ENCODE measurements at regions not wholly inside any gene's neighbourhood (a gene's known extent, or its start where the extent isn't known, plus 50 kb on each side); places are given as distances from the start of the nearest gene placed in this dataset.

- no peak for TF ChIP-seq ZFX (IDR thresholded peaks at IDR 0.05)
- TF ChIP-seq CTCF (conservative IDR thresholded peaks at IDR 0.05) = no peak
- H3K27ac ChIP-seq = no peak overlapping the region
These were observed 158.6 kb upstream of the ALDH1B1 start for GRCh38 chr9:38233796-38234355.

GRCh38 chr9:38233343-38233742 lies 159.2 kb upstream of the ALDH1B1 start:
- TF ChIP-seq CTCF (conservative IDR thresholded peaks at IDR 0.05) (no peak), ZFX (IDR thresholded peaks at IDR 0.05) (no peak)
- no peak overlapping the region for H3K27ac ChIP-seq

GRCh38 chr9:38232895-38233294 lies 159.6 kb upstream of the ALDH1B1 start:
- H3K27ac ChIP-seq = no peak overlapping the region
- TF ChIP-seq CTCF (conservative IDR thresholded peaks at IDR 0.05) (no peak), ZFX (IDR thresholded peaks at IDR 0.05) (no peak)

- TF ChIP-seq ZFX (IDR thresholded peaks at IDR 0.05) (no peak), CTCF (conservative IDR thresholded peaks at IDR 0.05) (no peak)
These were observed 160.6 kb upstream of the SHB start for GRCh38 chr9:38229504-38230155.

GRCh38 chr9:38229104-38229500 lies 160.1 kb upstream of the SHB start:
- no peak overlapping the region for H3K27ac ChIP-seq
- no peak for TF ChIP-seq CTCF (conservative IDR thresholded peaks at IDR 0.05)
- TF ChIP-seq ZFX (IDR thresholded peaks at IDR 0.05) = no peak

More at GRCh38 chr9:38229504-38230155, 160.6 kb upstream of the SHB start:
- no peak overlapping the region for H3K27ac ChIP-seq

GRCh38 chr9:38228331-38229103 lies 159.5 kb upstream of the SHB start:
- H3K27ac ChIP-seq = no peak overlapping the region
- TF ChIP-seq CTCF (conservative IDR thresholded peaks at IDR 0.05) = no peak
- no peak for TF ChIP-seq ZFX (IDR thresholded peaks at IDR 0.05)

GRCh38 chr9:38227656-38228055 lies 158.6 kb upstream of the SHB start:
- no peak for TF ChIP-seq CTCF (conservative IDR thresholded peaks at IDR 0.05)
- TF ChIP-seq ZFX (IDR thresholded peaks at IDR 0.05) = no peak
- H3K27ac ChIP-seq = no peak overlapping the region
